ENCODE measurements at regions not wholly inside any gene's neighbourhood (a gene's known extent, or its start where the extent isn't known, plus 50 kb on each side); places are given as distances from the start of the nearest gene placed in this dataset.
"Not testable (repeated sequence)": the region's sequence is repeated elsewhere in the genome, so short reads cannot be mapped to it uniquely, and the experiment has no call there.

DNA sequence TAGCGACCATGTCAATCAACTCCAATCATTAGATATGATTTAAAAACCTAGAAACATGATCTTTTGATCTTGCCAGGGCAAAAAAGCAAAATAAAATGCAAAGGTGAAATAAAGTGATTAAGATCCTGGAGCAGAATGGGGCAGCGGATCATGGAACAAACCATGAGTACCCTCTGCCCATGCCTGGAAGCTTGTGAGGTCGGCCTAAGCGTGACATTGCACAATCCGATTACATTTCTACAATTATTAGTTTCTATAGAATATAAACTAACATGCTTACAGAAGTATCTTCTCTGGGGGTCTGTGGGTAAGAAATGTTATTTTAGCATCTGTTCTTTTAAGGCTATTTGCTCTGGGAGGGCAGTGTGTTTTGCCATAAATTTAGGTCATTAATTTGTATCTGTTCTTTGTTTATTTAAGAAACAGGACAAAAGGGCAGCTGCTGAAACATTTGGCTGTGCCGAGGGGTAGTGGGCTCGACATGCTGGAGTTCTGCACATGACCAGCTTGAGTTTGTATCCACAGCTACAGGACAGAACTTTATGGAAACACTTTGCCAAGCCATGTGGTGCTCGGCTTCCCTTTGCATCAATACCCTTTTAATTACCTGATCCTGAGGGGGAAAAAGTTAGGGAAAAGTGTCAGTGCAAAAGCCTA, 55.9 kb downstream of the ZBTB18 start:
- no peak for DNase-seq (ENCODE audit: low spot score)

GRCh38 chr1:244111027-244111426, 59.9 kb downstream of the ZBTB18 start:
- no peak for DNase-seq (ENCODE audit: low spot score)

- DNase-seq (ENCODE audit: low spot score) = no peak
Measured at GRCh38 chr1:244112041-244112440, 61.0 kb downstream of the ZBTB18 start.

DNA sequence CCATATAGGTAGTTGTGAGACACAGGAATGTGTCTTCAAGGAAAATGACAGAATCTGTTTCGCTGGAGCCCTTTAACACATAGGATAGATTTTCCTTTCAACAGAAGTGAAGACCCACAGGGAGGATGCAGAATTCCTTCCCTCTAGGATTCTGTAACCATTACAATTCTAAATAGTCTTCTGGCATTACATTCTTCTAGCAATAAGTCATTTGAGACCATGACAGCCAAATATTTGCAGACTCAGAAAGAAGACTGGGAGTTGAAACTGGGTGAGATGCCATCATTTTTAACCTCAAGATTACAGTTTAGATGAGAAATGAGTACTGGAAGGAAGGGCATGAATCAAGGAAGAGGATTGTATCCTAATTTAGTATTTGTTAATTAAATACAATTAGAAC, 61.6 kb downstream of the ZBTB18 start:
- peak; percentile 39 for DNase-seq (ENCODE audit: low spot score)

GRCh38 chr1:244113532-244114320, 62.6 kb downstream of the ZBTB18 start:
- DNase-seq (ENCODE audit: low spot score) = peak; percentile 2

GRCh38 chr1:244114892-244115291, 63.8 kb downstream of the ZBTB18 start:
- DNase-seq (ENCODE audit: low spot score) = no peak

DNA sequence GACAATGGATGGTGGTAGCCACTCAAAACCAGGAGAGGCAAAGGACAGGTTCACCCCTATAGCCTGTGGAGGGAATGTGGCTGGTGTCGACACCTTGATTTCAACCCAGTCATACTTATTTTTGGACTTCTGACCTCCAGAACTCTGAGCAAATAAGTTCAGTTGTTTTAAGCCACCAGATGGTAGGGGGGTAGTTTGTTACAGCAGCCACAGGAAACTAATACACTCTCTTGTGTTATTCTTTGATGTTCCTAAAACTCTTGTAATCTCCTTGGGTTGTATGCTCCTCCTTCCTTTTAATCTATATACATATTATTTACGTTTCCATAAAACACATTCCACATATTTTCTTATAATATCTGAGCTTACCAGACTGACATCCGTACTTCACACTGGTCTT, 65.9 kb downstream of the ZBTB18 start:
- no peak for DNase-seq (ENCODE audit: low spot score)

- DNase-seq (ENCODE audit: low spot score) = no peak
Measured at GRCh38 chr1:244118109-244118761, 67.2 kb downstream of the ZBTB18 start.

- no peak for DNase-seq (ENCODE audit: low spot score)
Measured at GRCh38 chr1:244128591-244129383, 77.7 kb downstream of the ZBTB18 start.

GRCh38 chr1:244137276-244137675, 86.2 kb downstream of the ZBTB18 start:
- DNase-seq (ENCODE audit: low spot score) = no peak

- DNase-seq (ENCODE audit: low spot score) = no peak
Measured at GRCh38 chr1:244137725-244138124, 86.6 kb downstream of the ZBTB18 start.

GRCh38 chr1:244138399-244138798, 87.3 kb downstream of the ZBTB18 start:
- peak; percentile 33 for DNase-seq (ENCODE audit: low spot score)

DNA sequence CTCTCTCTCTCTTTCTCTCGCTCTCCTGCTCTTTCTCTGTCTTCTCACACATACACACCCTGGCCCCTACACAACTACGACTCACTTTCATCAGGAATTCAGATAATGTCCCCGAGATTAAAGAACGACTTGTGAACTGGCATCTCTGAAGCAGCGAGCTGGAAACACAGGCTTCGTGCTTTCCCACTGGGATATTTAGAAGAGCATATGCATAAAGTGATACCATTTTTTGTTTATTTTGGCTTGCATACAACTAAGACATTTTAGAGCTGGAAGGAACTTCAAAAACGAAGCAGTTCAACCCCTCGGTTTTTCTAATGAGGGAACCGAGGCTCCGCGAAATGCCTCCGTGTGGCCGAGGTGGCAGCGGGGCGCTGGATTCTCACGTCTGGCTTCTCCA, 88.6 kb downstream of the ZBTB18 start:
- DNase-seq (ENCODE audit: low spot score) = no peak

- DNase-seq (ENCODE audit: low spot score) = no peak
Measured at GRCh38 chr1:244140420-244140819, 89.3 kb downstream of the ZBTB18 start.

DNA sequence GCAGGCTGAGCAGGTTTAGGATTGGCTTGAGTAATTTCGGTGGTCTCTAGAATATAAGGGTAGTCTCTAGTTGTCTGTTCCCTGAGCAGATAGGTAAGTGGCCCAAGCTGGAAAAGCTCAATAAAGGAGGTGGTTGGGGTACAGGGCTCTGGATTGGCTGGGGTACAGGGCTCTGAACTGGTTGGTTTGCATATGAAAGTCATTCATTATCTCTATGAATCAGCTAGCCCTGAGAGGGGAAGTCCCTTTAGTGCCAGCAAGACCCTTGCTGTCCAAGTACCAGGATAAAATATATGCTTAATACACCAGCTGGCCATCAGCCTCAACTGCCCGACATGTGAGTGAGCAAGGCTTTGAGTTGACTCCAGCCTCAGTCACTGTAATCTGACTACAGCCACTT, 93.0 kb downstream of the ZBTB18 start:
- no peak for DNase-seq (ENCODE audit: low spot score)

- no peak for DNase-seq (ENCODE audit: low spot score)
Measured at GRCh38 chr1:244150071-244150470, 99.0 kb downstream of the ZBTB18 start.

- DNase-seq (ENCODE audit: low spot score) = no peak
Measured at GRCh38 chr1:244150665-244151064, 99.6 kb downstream of the ZBTB18 start.

DNA sequence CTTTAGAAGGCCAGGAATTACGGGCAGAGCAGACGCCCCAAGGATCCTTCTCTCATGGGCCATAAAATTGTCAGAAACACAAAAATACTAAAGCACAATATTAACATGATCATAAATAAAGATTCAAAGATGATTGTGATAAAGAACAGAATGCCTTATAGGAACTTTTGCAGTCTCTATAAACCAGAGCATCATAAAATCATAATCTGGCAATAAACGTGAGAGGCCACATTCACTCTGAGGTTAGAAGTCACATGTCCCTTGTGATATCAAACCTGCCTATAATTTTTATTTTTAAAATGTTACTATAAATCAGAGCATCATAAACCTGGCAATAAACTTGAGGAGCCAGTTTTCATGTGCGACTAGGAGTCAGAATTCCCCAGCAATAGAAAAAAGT, 100.5 kb downstream of the ZBTB18 start:
- DNase-seq (ENCODE audit: low spot score) = peak; percentile 62

DNA sequence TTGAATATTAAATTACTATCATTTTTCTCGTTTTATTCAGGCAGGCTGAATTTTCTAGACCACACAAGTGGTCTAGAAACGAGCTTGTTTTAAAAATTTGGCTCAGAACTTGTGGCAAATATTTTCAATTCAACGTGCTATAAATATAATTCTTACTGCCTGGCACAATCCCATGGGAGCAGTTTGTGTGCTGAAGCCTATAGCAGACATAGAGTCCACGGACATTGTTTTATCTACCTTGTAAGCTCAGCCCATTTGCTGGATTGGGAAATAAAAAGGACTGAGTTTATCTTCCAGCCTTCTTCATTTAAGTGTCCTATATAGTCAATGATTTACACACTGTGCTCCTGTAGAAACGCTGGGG, 103.4 kb downstream of the ZBTB18 start:
- DNase-seq (ENCODE audit: low spot score) = no peak

DNA sequence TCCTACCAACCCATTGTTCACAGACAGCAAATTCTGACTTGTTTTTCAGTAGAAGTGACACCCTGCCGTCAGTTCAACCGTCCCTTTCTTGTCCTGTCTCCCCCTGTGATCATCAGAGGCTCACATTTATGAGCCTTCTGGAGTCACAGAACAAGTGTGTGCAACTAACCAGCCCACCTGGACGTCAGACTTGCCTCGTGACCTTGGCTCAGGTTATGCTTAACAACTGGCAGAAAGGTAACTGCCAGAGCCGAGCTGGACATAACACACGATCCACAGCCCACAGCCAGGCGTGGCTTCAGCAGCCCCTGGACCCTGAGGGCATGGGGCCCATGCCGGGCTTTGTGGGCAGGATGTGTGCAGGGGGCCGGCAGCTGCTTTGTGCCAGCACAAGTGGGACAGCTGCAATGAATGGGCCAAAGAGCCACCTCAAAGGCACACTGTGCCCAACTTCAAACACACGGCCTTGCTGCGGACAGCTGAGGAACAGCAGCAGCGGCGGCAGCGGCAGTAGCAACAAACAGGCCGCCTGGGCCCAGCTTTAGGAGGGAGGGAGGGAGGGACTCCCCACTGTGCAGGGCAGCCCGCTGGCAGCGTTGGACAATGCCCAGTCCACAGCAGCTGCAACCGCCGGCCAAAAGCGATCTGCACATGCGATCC, 103.9 kb downstream of the ZBTB18 start:
- no peak for DNase-seq (ENCODE audit: low spot score)

- DNase-seq (ENCODE audit: low spot score) = no peak
Measured at GRCh38 chr1:244155661-244156060, 104.6 kb downstream of the ZBTB18 start.

DNA sequence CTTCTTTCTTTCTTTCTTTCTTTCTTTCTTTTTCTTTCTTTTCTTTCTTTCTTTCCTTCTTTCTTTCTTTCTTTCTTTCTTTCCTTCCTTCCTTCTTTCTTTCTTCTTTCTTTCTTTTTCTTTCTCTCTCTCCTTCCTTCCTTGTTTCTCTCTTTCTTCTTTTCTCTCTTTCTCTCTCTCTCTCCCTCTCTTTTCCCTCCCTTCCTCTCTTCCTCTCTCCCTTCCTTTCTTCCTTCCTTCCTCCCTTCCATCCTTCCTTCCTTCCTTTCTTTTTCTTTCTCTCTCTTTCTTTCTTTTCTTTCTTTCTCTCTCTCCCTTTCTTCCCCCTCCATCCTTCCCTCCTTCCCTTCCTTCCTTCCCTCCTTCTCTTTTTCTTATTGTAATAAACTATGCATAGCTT, 105.5 kb downstream of the ZBTB18 start:
- DNase-seq (ENCODE audit: low spot score) = not testable (repeated sequence)
